SK-N-SH treated with all-trans-retinoic acid at 6 μM for 48 hours (cell line): ENCODE measurements at regions not wholly inside any gene's neighbourhood (a gene's known extent, or its start where the extent isn't known, plus 50 kb on each side); places are given as distances from the start of the nearest gene placed in this dataset.

Experiments
- ATAC-seq: fragments of 200-7000 bp; cut with Tn5 transposase; 3 replicates; pipeline ENCODE4 v1.9.1; 2020; ENCODE audit warnings: mild to moderate bottlenecking, moderate library complexity
- ARNTL ChIP-seq: fragments of 450-650 bp; formaldehyde crosslinking; IDR thresholded peaks from 2 replicates; pipeline ENCODE4 v1.5.0; 2020; ENCODE audit warnings: low read depth, mild to moderate bottlenecking, moderate library complexity, borderline replicate concordance
- BACH2 ChIP-seq: fragments of 250-450 bp; sonication (Bioruptor Pico); IDR thresholded peaks from 2 replicates; pipeline ENCODE4 v1.9.0; 2021; ENCODE audit warnings: mild to moderate bottlenecking, borderline replicate concordance
- CREB5 ChIP-seq: fragments of 250-450 bp; sonication (Bioruptor Pico); IDR thresholded peaks from 2 replicates; pipeline ENCODE4 v1.5.1; 2020; ENCODE audit warnings: low read depth, mild to moderate bottlenecking, moderate library complexity
- CSDC2 ChIP-seq: fragments of 250-450 bp; sonication (Bioruptor Pico); IDR thresholded peaks from 2 replicates; pipeline ENCODE4 v1.5.0; 2020; ENCODE audit warnings: mild to moderate bottlenecking, moderate library complexity
- ESRRG ChIP-seq: fragments of 250-450 bp; sonication (Bioruptor Pico); IDR thresholded peaks from 2 replicates; pipeline ENCODE4 v1.6.1; 2021; ENCODE audit warnings: mild to moderate bottlenecking
- ISL1 ChIP-seq: fragments of 250-450 bp; sonication (Bioruptor Pico); IDR thresholded peaks from 2 replicates; pipeline ENCODE4 v2.1.2; 2022; ENCODE audit warnings: mild to moderate bottlenecking, moderate library complexity
- OSR1 ChIP-seq: fragments of 250-450 bp; sonication (Bioruptor Pico); IDR thresholded peaks from 2 replicates; pipeline ENCODE4 v1.8.0; 2022; ENCODE audit warnings: moderate library complexity, mild to moderate bottlenecking, inconsistent platforms
- PATZ1 ChIP-seq: fragments of 250-450 bp; sonication (Bioruptor Pico); IDR thresholded peaks from 2 replicates; pipeline ENCODE4 v1.8.0; 2020; ENCODE audit warnings: mild to moderate bottlenecking, moderate library complexity, borderline replicate concordance
- POU6F1 ChIP-seq: fragments of 250-450 bp; sonication (Bioruptor Pico); IDR thresholded peaks from 2 replicates; pipeline ENCODE4 v1.8.0; 2021; ENCODE audit warnings: low read depth, mild to moderate bottlenecking, moderate library complexity, borderline replicate concordance
- PPARA ChIP-seq: fragments of 250-450 bp; sonication (Bioruptor Pico); IDR thresholded peaks from 2 replicates; pipeline ENCODE4 v1.5.0; 2020; ENCODE audit warnings: mild to moderate bottlenecking, borderline replicate concordance
- RARB ChIP-seq: fragments of 250-450 bp; sonication (Bioruptor Pico); IDR thresholded peaks from 2 replicates; pipeline ENCODE4 v1.8.0; 2021; ENCODE audit warnings: mild to moderate bottlenecking, moderate library complexity
- TOX ChIP-seq: fragments of 250-450 bp; sonication (Bioruptor Pico); IDR thresholded peaks from 2 replicates; pipeline ENCODE4 v1.8.0; 2021; ENCODE audit warnings: mild to moderate bottlenecking, moderate library complexity, borderline replicate concordance
- ZC3H10 ChIP-seq: fragments of 250-450 bp; sonication (Bioruptor Pico); IDR thresholded peaks from 2 replicates; pipeline ENCODE4 v1.5.1; 2021; ENCODE audit warnings: mild to moderate bottlenecking, moderate library complexity
- ZFP3 ChIP-seq: fragments of 250-450 bp; sonication (Bioruptor Pico); IDR thresholded peaks from 2 replicates; pipeline ENCODE4 v1.5.0; 2020; ENCODE audit warnings: mild to moderate bottlenecking, moderate library complexity
- ZFP30 ChIP-seq: fragments of 450-650 bp; formaldehyde crosslinking; IDR thresholded peaks from 2 replicates; pipeline ENCODE4 v1.5.0; 2022; ENCODE audit warnings: mild to moderate bottlenecking, moderate library complexity
- ZNF565 ChIP-seq: fragments of 450-650 bp; formaldehyde crosslinking; conservative IDR thresholded peaks from 2 replicates; pipeline ENCODE4 v1.5.0; 2020; ENCODE audit warnings: low read depth, mild to moderate bottlenecking, moderate library complexity
- ZNF70 ChIP-seq: fragments of 450-650 bp; formaldehyde crosslinking; IDR thresholded peaks from 2 replicates; pipeline ENCODE4 v1.5.0; 2020; ENCODE audit warnings: mild to moderate bottlenecking, moderate library complexity
- ZNF8 ChIP-seq: fragments of 450-650 bp; formaldehyde crosslinking; IDR thresholded peaks from 2 replicates; pipeline ENCODE4 v1.5.0; 2020; ENCODE audit warnings: mild to moderate bottlenecking, moderate library complexity
- TF ChIP-seq, protein P1 (sequence below): fragments of 250-450 bp; sonication (Bioruptor Pico); IDR thresholded peaks from 2 replicates; pipeline ENCODE4 v1.5.0; 2020; ENCODE audit warnings: mild to moderate bottlenecking, moderate library complexity

GRCh38 chr15:31160740-31161495 is 59.4 kb upstream of the TRPM1 start:
- no peak for ATAC-seq
- TF ChIP-seq OSR1 (CRISPR knock-in tag), result no peak
- no peak for TF ChIP-seq ESRRG (CRISPR knock-in tag)

DNA sequence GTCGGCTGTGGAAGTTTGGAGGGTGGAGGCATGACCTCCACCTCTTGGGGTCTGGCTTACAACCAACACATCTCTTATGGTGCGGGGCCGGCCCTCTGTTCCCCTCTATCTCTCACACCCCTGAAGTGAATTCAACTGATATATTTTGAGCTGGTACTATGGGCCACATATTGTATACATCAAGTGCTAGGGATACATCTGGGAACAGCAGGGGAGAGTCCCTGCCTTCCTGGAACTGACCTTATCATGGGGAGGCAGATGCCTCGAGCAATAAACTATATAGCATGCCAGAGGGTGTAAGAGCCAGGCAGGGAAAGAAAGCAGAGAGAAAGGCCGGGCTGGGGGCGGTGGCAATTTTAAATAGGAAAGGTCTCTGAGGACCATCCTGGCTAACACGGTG is 60.4 kb upstream of the TRPM1 start:
- ATAC-seq, result no peak
- no peak for TF ChIP-seq PATZ1 (CRISPR knock-in tag)

- TF ChIP-seq CREB5 (CRISPR knock-in tag) (no peak), ZNF70 (no peak), ZNF565 (no peak), PPARA (CRISPR knock-in tag) (no peak), BACH2 (CRISPR knock-in tag) (no peak), ZFP3 (CRISPR knock-in tag) (no peak), ARNTL (no peak)
- TF ChIP-seq, protein P1, sequence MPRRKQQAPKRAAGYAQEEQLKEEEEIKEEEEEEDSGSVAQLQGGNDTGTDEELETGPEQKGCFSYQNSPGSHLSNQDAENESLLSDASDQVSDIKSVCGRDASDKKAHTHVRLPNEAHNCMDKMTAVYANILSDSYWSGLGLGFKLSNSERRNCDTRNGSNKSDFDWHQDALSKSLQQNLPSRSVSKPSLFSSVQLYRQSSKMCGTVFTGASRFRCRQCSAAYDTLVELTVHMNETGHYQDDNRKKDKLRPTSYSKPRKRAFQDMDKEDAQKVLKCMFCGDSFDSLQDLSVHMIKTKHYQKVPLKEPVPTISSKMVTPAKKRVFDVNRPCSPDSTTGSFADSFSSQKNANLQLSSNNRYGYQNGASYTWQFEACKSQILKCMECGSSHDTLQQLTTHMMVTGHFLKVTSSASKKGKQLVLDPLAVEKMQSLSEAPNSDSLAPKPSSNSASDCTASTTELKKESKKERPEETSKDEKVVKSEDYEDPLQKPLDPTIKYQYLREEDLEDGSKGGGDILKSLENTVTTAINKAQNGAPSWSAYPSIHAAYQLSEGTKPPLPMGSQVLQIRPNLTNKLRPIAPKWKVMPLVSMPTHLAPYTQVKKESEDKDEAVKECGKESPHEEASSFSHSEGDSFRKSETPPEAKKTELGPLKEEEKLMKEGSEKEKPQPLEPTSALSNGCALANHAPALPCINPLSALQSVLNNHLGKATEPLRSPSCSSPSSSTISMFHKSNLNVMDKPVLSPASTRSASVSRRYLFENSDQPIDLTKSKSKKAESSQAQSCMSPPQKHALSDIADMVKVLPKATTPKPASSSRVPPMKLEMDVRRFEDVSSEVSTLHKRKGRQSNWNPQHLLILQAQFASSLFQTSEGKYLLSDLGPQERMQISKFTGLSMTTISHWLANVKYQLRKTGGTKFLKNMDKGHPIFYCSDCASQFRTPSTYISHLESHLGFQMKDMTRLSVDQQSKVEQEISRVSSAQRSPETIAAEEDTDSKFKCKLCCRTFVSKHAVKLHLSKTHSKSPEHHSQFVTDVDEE (CRISPR knock-in tag), result no peak
- no peak for ATAC-seq
Measured at GRCh38 chr15:31162721-31163510, 61.4 kb upstream of the TRPM1 start.

DNA sequence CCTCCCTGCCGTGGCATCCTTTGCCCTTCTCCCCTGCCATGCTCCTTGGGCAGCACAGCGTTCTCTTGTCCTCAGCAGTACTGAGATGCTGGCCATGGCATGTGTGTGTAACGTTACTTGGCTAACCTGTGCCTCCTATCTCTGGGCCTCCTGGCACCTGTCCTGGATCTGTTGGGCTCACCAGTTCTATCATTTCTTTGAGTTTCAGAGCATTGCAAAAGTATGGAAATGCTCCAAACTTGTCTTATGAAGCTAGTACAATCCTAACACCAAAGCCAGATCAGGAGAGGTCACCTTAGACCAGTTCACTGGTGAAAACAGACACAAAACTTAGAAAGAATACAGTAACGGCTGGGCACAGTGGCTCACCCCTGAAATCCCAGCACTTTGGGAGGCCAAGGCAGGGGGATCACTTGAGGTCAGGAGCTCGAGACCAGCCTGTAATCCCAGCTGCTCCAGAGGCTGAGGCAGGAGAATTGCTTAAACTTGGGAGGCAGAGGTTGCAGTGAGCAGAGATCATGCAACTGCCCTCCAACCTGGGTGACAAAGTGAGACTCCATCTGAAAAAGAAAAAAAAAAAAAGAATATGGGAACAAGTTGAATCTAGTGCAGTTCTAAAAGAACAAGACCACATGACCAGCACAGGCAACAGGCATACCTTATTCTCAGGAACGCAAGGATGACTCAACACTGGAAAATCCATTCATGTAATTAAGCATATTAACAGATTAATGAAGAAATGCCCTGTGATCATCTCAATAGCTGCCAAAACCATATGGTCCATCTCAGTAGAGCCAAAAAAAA is 62.4 kb upstream of the TRPM1 start:
- no peak for TF ChIP-seq RARB (CRISPR knock-in tag)
- TF ChIP-seq TOX (CRISPR knock-in tag), result no peak
- no peak for ATAC-seq

DNA sequence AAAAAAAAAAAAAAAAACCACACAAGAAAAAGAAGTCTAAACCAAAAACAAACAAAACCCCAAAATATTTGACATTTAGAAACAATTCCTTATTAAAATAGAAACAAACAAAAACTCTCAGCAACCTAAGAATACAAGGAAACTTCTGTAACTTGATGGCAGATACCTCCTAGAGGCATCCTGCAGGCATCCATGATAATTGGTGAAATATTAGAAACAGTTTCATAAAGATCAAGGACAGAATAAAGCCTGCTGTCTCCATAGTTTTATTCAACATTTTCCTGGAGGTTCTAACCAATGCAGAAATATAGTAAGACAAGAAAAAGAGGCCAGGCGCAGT is 63.0 kb upstream of the TRPM1 start:
- TF ChIP-seq ISL1 (CRISPR knock-in tag) (no peak), CSDC2 (CRISPR knock-in tag) (no peak), OSR1 (CRISPR knock-in tag) (no peak), CREB5 (CRISPR knock-in tag) (no peak), BACH2 (CRISPR knock-in tag) (no peak), PPARA (CRISPR knock-in tag) (no peak), ZFP3 (CRISPR knock-in tag) (no peak), POU6F1 (CRISPR knock-in tag) (no peak), ZC3H10 (CRISPR knock-in tag) (no peak), ESRRG (CRISPR knock-in tag) (no peak), ZNF8 (CRISPR knock-in tag) (no peak), ZFP30 (CRISPR knock-in tag) (no peak)
- TF ChIP-seq, protein P1 (CRISPR knock-in tag), result no peak
- ATAC-seq, result no peak
